VCaP (cell line): ENCODE measurements at regions not wholly inside any gene's neighbourhood (a gene's known extent, or its start where the extent isn't known, plus 50 kb on each side); places are given as distances from the start of the nearest gene placed in this dataset.
"Not testable (repeated sequence)": the region's sequence is repeated elsewhere in the genome, so short reads cannot be mapped to it uniquely, and the experiment has no call there.

Experiments
- H3K27ac ChIP-seq: fragments of 450-650 bp; 2 replicates; pipeline ENCODE4 v1.5.1; 2017
- CTCF ChIP-seq: fragments of 450-650 bp; conservative IDR thresholded peaks from 2 replicates; pipeline ENCODE4 v1.5.1; 2017; ENCODE audit warnings: mild to moderate bottlenecking, moderate library complexity

GRCh38 chr16:63131503-63131902 is 1095.3 kb upstream of the CDH8 start:
- TF ChIP-seq CTCF = no peak

GRCh38 chr16:63130942-63131341 is 1094.7 kb upstream of the CDH8 start:
- no peak overlapping the region for H3K27ac ChIP-seq
- TF ChIP-seq CTCF = no peak

More at GRCh38 chr16:63131503-63131902, 1095.3 kb upstream of the CDH8 start:
- H3K27ac ChIP-seq = no peak overlapping the region

- no peak for TF ChIP-seq CTCF
Measured at GRCh38 chr16:63129411-63130125, 1093.3 kb upstream of the CDH8 start.

GRCh38 chr16:63119905-63120304 is 1083.7 kb upstream of the CDH8 start:
- not testable (repeated sequence) for H3K27ac ChIP-seq

More at GRCh38 chr16:63129411-63130125, 1093.3 kb upstream of the CDH8 start:
- H3K27ac ChIP-seq = no peak overlapping the region

GRCh38 chr16:63100082-63100481 is 1063.8 kb upstream of the CDH8 start:
- no peak for TF ChIP-seq CTCF
- no peak overlapping the region for H3K27ac ChIP-seq

GRCh38 chr16:63096857-63097256 is 1060.6 kb upstream of the CDH8 start:
- no peak for TF ChIP-seq CTCF
- no peak overlapping the region for H3K27ac ChIP-seq

- no peak overlapping the region for H3K27ac ChIP-seq
- TF ChIP-seq CTCF = no peak
Measured at GRCh38 chr16:63092736-63093135, 1056.5 kb upstream of the CDH8 start.

- no peak for TF ChIP-seq CTCF
- no peak overlapping the region for H3K27ac ChIP-seq
Measured at GRCh38 chr16:63082101-63082500, 1045.9 kb upstream of the CDH8 start.
